ENCODE measurements at regions not wholly inside any gene's neighbourhood (a gene's known extent, or its start where the extent isn't known, plus 50 kb on each side); places are given as distances from the start of the nearest gene placed in this dataset.

DNA sequence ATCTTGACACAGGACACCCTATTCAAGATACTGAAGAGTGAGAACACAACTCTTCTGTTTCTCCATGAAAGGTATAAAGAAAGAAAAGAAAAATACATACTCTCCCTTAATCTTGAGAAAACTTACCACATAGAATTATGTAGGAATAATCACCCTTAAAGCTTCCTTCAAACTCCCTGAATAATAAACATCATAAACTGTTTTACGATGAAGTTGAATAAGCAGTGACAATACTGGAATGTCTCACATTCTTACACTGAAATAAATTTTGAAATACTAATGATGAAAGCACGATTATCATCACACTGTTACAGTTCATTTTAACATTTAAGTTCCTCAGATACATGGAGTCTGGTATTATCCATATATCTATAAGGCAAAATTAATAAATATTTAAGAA, 306.2 kb downstream of the IPMK start:
- H2BK120ac ChIP-seq (ENCODE audit: low read depth, low read length): no peak overlapping the region
- no peak overlapping the region for H2BK15ac ChIP-seq (ENCODE audit: low read length)
- WGBS, 2 donors (ENCODE audit: extremely low coverage in 2 of 2, insufficient read length in 2 of 2, insufficient replicate concordance in 1 of 2): no CpG with 5 or more reads among the region's 2 CpGs

DNA sequence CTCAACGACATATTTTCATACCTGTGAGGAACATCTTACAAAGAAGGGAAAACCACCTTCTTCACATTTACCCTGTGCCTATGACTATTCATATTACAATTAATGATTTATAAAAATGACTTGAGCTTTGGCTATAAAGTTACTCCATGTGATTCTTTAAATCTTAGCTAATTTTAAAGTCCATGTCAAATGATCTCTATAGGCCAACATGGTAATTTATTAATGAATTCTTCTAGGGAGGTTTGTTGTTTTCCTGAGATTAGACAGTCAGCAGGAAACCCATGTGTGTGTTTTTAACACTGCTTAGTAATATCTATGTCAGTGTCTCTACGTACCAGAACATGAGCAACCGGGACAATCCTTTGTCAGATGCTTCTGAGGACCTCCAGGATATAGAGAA, 307.3 kb downstream of the IPMK start:
- no peak for DNase-seq (ENCODE audit: low spot score)
- Histone ChIP-seq H3K9ac (ENCODE audit: low read depth, low read length, poor library complexity) (no peak overlapping the region), H3K23ac (ENCODE audit: low read depth, low read length, poor library complexity) (no peak overlapping the region), H2BK120ac (ENCODE audit: low read depth, low read length) (no peak overlapping the region), H3K4me2 (ENCODE audit: insufficient read depth, low read length, poor library complexity, severe bottlenecking) (no peak overlapping the region), H3K18ac (ENCODE audit: low read length) (no peak overlapping the region), H3K79me1 (ENCODE audit: low read depth, low read length) (no peaks in the 10 kb centered on the region), H4K91ac (ENCODE audit: low read depth, low read length, poor library complexity) (no peak overlapping the region), H2AK5ac (ENCODE audit: low read depth, low read length) (no peak overlapping the region), H3K27ac (replicated peaks; ENCODE audit: low read length) (no peak overlapping the region), H2BK15ac (ENCODE audit: low read length) (no peak overlapping the region), H3K4me3 (ENCODE audit: low read length in 2 of 2) (no peak overlapping the region), H2BK12ac (ENCODE audit: low read length) (no peak overlapping the region), H3K4ac (ENCODE audit: low read length) (no peak overlapping the region), H3K9me3 (replicated peaks in 1 of 2; ENCODE audit: control insufficient read depth in 2 of 2, insufficient read depth in 1 of 2, low read depth in 1 of 2, low read length in 2 of 2) (no peaks in the 10 kb centered on the region), H3K27me3 (ENCODE audit: control insufficient read depth in 3 of 3, insufficient read depth in 3 of 3, low read depth in 1 of 3, low read length in 3 of 3) (no peaks in the 10 kb centered on the region), H2BK5ac (ENCODE audit: low read length) (no peak overlapping the region), H4K8ac (ENCODE audit: low read depth, low read length) (no peak overlapping the region), H3K4me1 (ENCODE audit: control insufficient read depth in 2 of 2, insufficient read depth in 1 of 2, low read depth in 1 of 2, low read length in 2 of 2) (no peaks in the 10 kb centered on the region), H3K36me3 (replicated peaks in 1 of 2; ENCODE audit: control insufficient read depth in 2 of 2, insufficient read depth in 2 of 2, low read length in 2 of 2) (no peaks in the 10 kb centered on the region), H2AFZ (ENCODE audit: low read length) (no peak overlapping the region), H3K14ac (ENCODE audit: low read length) (no peak overlapping the region)
- no CpG with 5 or more reads among the region's 3 CpGs for WGBS, 2 donors (ENCODE audit: extremely low coverage in 2 of 2, insufficient read length in 2 of 2, insufficient replicate concordance in 1 of 2)

More for the DNA sequence above, 306.2 kb downstream of the IPMK start:
- Histone ChIP-seq H3K18ac (ENCODE audit: low read length) (no peak overlapping the region), H3K23ac (ENCODE audit: low read depth, low read length, poor library complexity) (no peak overlapping the region), H3K36me3 (replicated peaks in 1 of 2; ENCODE audit: control insufficient read depth in 2 of 2, insufficient read depth in 2 of 2, low read length in 2 of 2) (no peaks in the 10 kb centered on the region), H2AFZ (ENCODE audit: low read length) (no peak overlapping the region), H3K27me3 (ENCODE audit: control insufficient read depth in 3 of 3, insufficient read depth in 3 of 3, low read depth in 1 of 3, low read length in 3 of 3) (no peaks in the 10 kb centered on the region), H3K14ac (ENCODE audit: low read length) (no peak overlapping the region), H3K4me3 (ENCODE audit: low read length in 2 of 2) (no peak overlapping the region), H3K27ac (replicated peaks; ENCODE audit: low read length) (no peak overlapping the region), H3K4me2 (ENCODE audit: insufficient read depth, low read length, poor library complexity, severe bottlenecking) (no peak overlapping the region), H4K8ac (ENCODE audit: low read depth, low read length) (no peak overlapping the region), H3K4me1 (ENCODE audit: control insufficient read depth in 2 of 2, insufficient read depth in 1 of 2, low read depth in 1 of 2, low read length in 2 of 2) (no peaks in the 10 kb centered on the region), H3K9me3 (replicated peaks in 1 of 2; ENCODE audit: control insufficient read depth in 2 of 2, insufficient read depth in 1 of 2, low read depth in 1 of 2, low read length in 2 of 2) (no peaks in the 10 kb centered on the region), H3K79me1 (ENCODE audit: low read depth, low read length) (no peaks in the 10 kb centered on the region), H3K4ac (ENCODE audit: low read length) (no peak overlapping the region), H2BK5ac (ENCODE audit: low read length) (no peak overlapping the region), H2AK5ac (ENCODE audit: low read depth, low read length) (no peak overlapping the region), H3K9ac (ENCODE audit: low read depth, low read length, poor library complexity) (no peak overlapping the region), H4K91ac (ENCODE audit: low read depth, low read length, poor library complexity) (no peak overlapping the region), H2BK12ac (ENCODE audit: low read length) (no peak overlapping the region)
- no peak for DNase-seq (ENCODE audit: low spot score)

DNA sequence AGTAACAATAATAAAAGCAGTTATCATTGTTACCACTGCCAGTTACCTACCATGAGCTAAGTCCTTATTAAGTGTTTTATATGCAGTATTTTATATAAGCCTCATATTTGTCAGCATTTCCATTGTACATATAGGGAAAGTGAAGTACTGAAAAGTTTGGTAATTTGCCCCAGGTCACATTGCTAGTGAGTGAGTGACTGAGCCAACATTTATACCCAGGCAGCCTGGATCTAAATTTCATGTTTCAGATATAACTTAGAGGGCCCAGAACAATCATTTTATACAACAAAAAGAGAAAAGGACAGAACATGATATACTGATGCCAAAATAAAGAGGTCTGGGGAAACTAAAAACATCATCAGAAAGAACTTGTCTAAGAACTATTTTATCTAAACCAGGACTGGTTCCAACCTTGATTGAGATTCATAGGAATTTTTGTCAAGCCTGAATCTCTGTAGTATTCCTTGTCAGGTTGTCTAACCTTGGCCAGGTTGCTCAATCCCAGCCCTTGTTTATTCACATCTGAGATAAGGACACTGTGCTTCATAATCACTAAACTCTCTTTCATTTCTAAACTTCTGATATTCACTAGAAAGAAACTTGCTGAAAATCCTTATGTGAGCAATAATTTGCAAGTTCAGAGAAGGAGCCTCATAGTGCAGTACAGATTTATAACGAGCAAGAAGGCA, 308.2 kb downstream of the IPMK start:
- H2AFZ ChIP-seq (ENCODE audit: low read length): no peak overlapping the region
- H4K91ac ChIP-seq (ENCODE audit: low read depth, low read length, poor library complexity): no peak overlapping the region
- whole genome bisulfite sequencing, 2 donors (ENCODE audit: extremely low coverage in 2 of 2, insufficient read length in 2 of 2, insufficient replicate concordance in 1 of 2): no CpG with 5 or more reads among the region's 1 CpG
- no peak overlapping the region for H3K4me3 ChIP-seq (ENCODE audit: low read length in 2 of 2)
- no peaks in the 10 kb centered on the region for H3K79me1 ChIP-seq (ENCODE audit: low read depth, low read length)
- no peak overlapping the region for H2AK5ac ChIP-seq (ENCODE audit: low read depth, low read length)
- no peak overlapping the region for H3K27ac ChIP-seq (replicated peaks; ENCODE audit: low read length)
- no peak overlapping the region for H2BK120ac ChIP-seq (ENCODE audit: low read depth, low read length)
- no peaks in the 10 kb centered on the region for H3K4me1 ChIP-seq (ENCODE audit: control insufficient read depth in 2 of 2, insufficient read depth in 1 of 2, low read depth in 1 of 2, low read length in 2 of 2)
- no peak overlapping the region for H2BK5ac ChIP-seq (ENCODE audit: low read length)
- no peak overlapping the region for H3K23ac ChIP-seq (ENCODE audit: low read depth, low read length, poor library complexity)
- no peak overlapping the region for H3K18ac ChIP-seq (ENCODE audit: low read length)
- no peak overlapping the region for H3K14ac ChIP-seq (ENCODE audit: low read length)
- no peaks in the 10 kb centered on the region for H3K9me3 ChIP-seq (replicated peaks in 1 of 2; ENCODE audit: control insufficient read depth in 2 of 2, insufficient read depth in 1 of 2, low read depth in 1 of 2, low read length in 2 of 2)
- H3K4me2 ChIP-seq (ENCODE audit: insufficient read depth, low read length, poor library complexity, severe bottlenecking): no peak overlapping the region
- H3K36me3 ChIP-seq (replicated peaks in 1 of 2; ENCODE audit: control insufficient read depth in 2 of 2, insufficient read depth in 2 of 2, low read length in 2 of 2): no peaks in the 10 kb centered on the region
- no peak for DNase-seq (ENCODE audit: low spot score)
- H3K9ac ChIP-seq (ENCODE audit: low read depth, low read length, poor library complexity): no peak overlapping the region
- H2BK15ac ChIP-seq (ENCODE audit: low read length): no peak overlapping the region
- no peak overlapping the region for H3K4ac ChIP-seq (ENCODE audit: low read length)
- no peak overlapping the region for H4K8ac ChIP-seq (ENCODE audit: low read depth, low read length)
- H2BK12ac ChIP-seq (ENCODE audit: low read length): no peak overlapping the region
- H3K27me3 ChIP-seq (ENCODE audit: control insufficient read depth in 3 of 3, insufficient read depth in 3 of 3, low read depth in 1 of 3, low read length in 3 of 3): no peaks in the 10 kb centered on the region

DNA sequence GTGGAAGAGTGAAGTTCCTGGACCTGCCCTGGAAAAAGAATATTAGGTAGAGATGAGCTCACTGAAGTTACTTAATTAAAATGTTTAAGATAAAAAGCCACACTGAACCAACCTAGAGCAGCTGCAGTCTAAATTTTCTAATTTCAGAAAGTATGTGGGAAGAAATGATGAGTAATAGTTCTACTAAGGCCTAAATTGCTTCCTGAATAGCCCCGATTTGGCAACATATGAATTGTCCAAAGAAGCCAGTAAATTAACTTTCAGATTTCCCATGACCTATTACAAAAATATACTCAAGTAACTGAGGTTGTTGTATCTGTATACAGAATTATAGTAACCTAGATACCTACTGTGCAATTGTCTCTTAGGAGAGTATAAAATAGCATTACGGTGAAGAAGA, 312.6 kb downstream of the IPMK start:
- no peak overlapping the region for H2AK5ac ChIP-seq (ENCODE audit: low read depth, low read length)
- H3K23ac ChIP-seq (ENCODE audit: low read depth, low read length, poor library complexity): no peak overlapping the region
- H3K27ac ChIP-seq (replicated peaks; ENCODE audit: low read length): no peak overlapping the region
- no peaks in the 10 kb centered on the region for H3K36me3 ChIP-seq (replicated peaks in 1 of 2; ENCODE audit: control insufficient read depth in 2 of 2, insufficient read depth in 2 of 2, low read length in 2 of 2)
- no peak overlapping the region for H2BK15ac ChIP-seq (ENCODE audit: low read length)
- H3K79me1 ChIP-seq (ENCODE audit: low read depth, low read length): no peaks in the 10 kb centered on the region
- no peak overlapping the region for H3K4me2 ChIP-seq (ENCODE audit: insufficient read depth, low read length, poor library complexity, severe bottlenecking)
- H3K14ac ChIP-seq (ENCODE audit: low read length): no peak overlapping the region
- H3K18ac ChIP-seq (ENCODE audit: low read length): no peak overlapping the region
- no peaks in the 10 kb centered on the region for H3K27me3 ChIP-seq (ENCODE audit: control insufficient read depth in 3 of 3, insufficient read depth in 3 of 3, low read depth in 1 of 3, low read length in 3 of 3)
- no peak overlapping the region for H2BK120ac ChIP-seq (ENCODE audit: low read depth, low read length)
- no peak overlapping the region for H4K8ac ChIP-seq (ENCODE audit: low read depth, low read length)
- H3K4ac ChIP-seq (ENCODE audit: low read length): no peak overlapping the region
- H2BK12ac ChIP-seq (ENCODE audit: low read length): no peak overlapping the region
- no peak overlapping the region for H3K9ac ChIP-seq (ENCODE audit: low read depth, low read length, poor library complexity)
- no peaks in the 10 kb centered on the region for H3K9me3 ChIP-seq (replicated peaks in 1 of 2; ENCODE audit: control insufficient read depth in 2 of 2, insufficient read depth in 1 of 2, low read depth in 1 of 2, low read length in 2 of 2)
- H2AFZ ChIP-seq (ENCODE audit: low read length): no peak overlapping the region
- no peak overlapping the region for H4K91ac ChIP-seq (ENCODE audit: low read depth, low read length, poor library complexity)
- H2BK5ac ChIP-seq (ENCODE audit: low read length): no peak overlapping the region
- peaks cover 0 to 2% of the 10 kb centered on the region in 2 donors for H3K4me1 ChIP-seq (ENCODE audit: control insufficient read depth in 2 of 2, insufficient read depth in 1 of 2, low read depth in 1 of 2, low read length in 2 of 2)
- H3K4me3 ChIP-seq (ENCODE audit: low read length in 2 of 2): no peak overlapping the region
- no peak for DNase-seq (ENCODE audit: low spot score)
- no CpG with 5 or more reads among the region's 2 CpGs for WGBS, 2 donors (ENCODE audit: extremely low coverage in 2 of 2, insufficient read length in 2 of 2, insufficient replicate concordance in 1 of 2)
